SK-N-MC (cell line): ENCODE measurements at regions not wholly inside any gene's neighbourhood (a gene's known extent, or its start where the extent isn't known, plus 50 kb on each side); places are given as distances from the start of the nearest gene placed in this dataset.

Source experiments
- DNase-seq: peaks from one replicate; pipeline ENCODE4 v3.0.0-alpha.2; 2011; ENCODE audit warnings: low read depth, low spot score
- H3K27ac ChIP-seq: fragments of 200-600 bp; sonication (generic); 2 replicates; pipeline ENCODE4 v1.5.1; 2016; ENCODE audit warnings: mixed run types
- H3K36me3 ChIP-seq: fragments of 200-600 bp; sonication (generic); 2 replicates; pipeline ENCODE4 v1.6.1; 2017; ENCODE audit warnings: antibody characterized with exemption, low read length, mixed read lengths; ENCODE audit not compliant: insufficient read depth
- H3K4me3 ChIP-seq: fragments of 200-600 bp; sonication (generic); 2 replicates; pipeline ENCODE4 v1.5.1; 2016
- H3K9ac ChIP-seq: fragments of 200-600 bp; sonication (generic); 2 replicates; pipeline ENCODE4 v1.8.0; 2017; ENCODE audit warnings: mixed run types, mixed read lengths; ENCODE audit not compliant: insufficient read length
- H3K9me3 ChIP-seq: fragments of 200-600 bp; sonication (generic); 2 replicates; pipeline ENCODE4 v1.6.1; 2017; ENCODE audit warnings: low read depth, mild to moderate bottlenecking, antibody characterized with exemption, low read length, moderate library complexity, mixed read lengths
- EZH2 ChIP-seq: fragments of 200-600 bp; sonication (generic); IDR thresholded peaks from one replicate; pipeline ENCODE4 v1.6.1; 2017; ENCODE audit warnings: antibody characterized with exemption
- FOXP2 ChIP-seq: optimal IDR thresholded peaks from 2 replicates; pipeline ENCODE3; 2011; ENCODE audit warnings: mild to moderate bottlenecking, moderate library complexity; ENCODE audit not compliant: insufficient read depth; ENCODE audit errors: extremely low read length, control extremely low read depth
- POLR2AphosphoS5 ChIP-seq: IDR thresholded peaks from 2 replicates; pipeline ENCODE4 v1.6.1; 2012; ENCODE audit warnings: mild to moderate bottlenecking, low read depth, low read length, borderline replicate concordance

DNA sequence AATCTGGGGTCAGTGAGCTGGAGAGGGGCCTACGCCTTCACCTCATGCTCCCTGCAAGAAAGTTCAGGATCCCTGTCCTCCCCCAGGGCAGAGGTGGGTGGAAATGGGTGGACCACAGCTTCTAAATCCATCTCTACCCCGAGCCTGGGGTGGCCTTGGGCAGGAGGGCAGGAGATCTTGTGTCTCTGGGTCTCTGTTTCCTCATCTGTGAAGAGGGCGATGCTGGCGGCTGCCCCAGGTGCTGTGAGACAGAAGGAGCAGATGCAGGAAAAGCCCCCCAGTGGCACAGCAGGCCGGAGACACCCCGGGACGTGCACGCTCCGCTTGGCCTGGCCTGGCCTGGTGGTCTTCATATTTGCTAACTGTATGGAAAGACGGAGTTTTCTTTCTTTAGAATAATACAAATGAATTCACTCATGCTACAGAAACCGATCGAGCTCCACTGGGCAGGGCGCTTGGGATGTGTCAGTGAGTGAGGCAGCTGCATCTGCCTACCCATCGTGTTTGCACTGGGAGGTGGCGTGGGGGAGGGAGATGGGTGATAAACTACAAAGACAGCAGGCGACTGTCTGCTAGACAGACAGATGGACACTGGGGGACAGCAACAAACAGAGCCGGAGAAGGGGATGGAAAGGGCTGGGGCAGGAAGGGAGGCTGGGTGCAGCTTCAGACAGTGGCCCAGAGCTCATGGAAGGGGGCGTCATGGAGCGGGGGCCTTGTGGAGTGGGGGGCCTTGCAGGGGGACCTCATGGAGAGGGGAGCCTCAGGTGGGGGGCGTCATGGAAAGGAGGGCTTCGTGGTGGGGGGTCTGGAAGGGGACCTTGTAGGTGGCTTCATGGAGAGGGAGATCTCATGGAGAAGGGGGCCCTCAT, 136.2 kb downstream of the CPZ start:
- H3K9me3 ChIP-seq, result no peaks in the 10 kb centered on the region
- no peaks in the 10 kb centered on the region for H3K36me3 ChIP-seq
- no peak overlapping the region for H3K27ac ChIP-seq
- no peak for TF ChIP-seq EZH2
- DNase-seq, result no peak
- H3K9ac ChIP-seq, result no peak overlapping the region
- H3K4me3 ChIP-seq, result no peak overlapping the region

DNA sequence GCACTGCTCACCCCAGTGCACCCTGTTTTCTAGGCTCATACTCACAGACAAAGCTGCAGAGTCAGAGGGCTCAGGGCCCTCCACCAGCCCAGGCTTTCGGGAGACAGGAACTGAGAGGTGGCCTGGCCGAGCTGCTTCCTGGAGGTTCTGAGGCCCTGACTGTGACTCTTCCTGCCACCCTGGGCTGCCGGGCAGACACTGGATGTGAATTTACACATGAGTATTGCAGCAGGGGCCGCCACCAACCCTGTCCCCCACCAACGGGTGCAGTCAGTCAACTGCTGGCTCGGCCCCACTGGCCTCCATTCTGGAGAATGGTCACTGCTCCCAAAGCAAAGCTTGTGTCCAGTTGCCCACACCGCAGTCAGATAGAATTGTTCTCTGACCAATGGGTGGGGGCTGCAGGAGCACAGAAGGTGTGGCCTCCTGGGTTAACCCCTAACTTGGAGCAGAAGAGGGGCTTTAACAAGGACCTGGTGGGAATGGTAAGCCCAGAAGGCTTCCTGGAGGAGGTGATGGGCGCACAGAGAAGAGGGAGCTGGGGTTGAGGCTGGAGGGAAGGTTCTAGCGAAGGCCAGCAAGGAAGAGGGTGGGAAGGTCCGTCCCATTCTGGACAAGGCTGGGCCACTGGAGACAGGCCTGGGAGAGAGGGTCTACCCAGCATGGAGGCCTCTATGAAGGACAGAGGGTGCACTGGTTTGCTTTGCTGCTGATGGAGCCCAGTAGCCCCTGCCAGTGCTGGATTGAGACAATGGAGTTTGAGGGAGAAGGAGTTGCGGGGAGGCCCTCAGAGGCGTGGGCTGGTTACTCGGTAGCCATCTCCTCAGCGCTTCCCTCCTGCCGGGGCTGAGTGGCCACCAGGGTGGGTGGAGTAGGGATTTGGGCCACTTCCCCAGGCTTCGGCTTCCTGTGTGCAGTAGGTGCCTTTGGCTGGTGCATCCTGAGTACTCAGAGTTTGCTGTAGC, 135.3 kb downstream of the CPZ start:
- H3K4me3 ChIP-seq, result no peak overlapping the region
- H3K36me3 ChIP-seq, result no peaks in the 10 kb centered on the region
- TF ChIP-seq EZH2, result no peak
- TF ChIP-seq POLR2AphosphoS5, result no peak
- no peak for TF ChIP-seq FOXP2
- DNase-seq, result no peak
- no peak overlapping the region for H3K27ac ChIP-seq
- no peaks in the 10 kb centered on the region for H3K9me3 ChIP-seq
- no peak overlapping the region for H3K9ac ChIP-seq

- H3K36me3 ChIP-seq, result no peaks in the 10 kb centered on the region
- no peak overlapping the region for H3K27ac ChIP-seq
- no peak for DNase-seq
- no peak overlapping the region for H3K4me3 ChIP-seq
- no peaks in the 10 kb centered on the region for H3K9me3 ChIP-seq
- no peak overlapping the region for H3K9ac ChIP-seq
- TF ChIP-seq POLR2AphosphoS5 (no peak), FOXP2 (no peak), EZH2 (no peak)
These were observed 134.6 kb downstream of the CPZ start for GRCh38 chr4:8727131-8727530.

- Histone ChIP-seq H3K9me3 (no peaks in the 10 kb centered on the region), H3K27ac (no peak overlapping the region), H3K36me3 (no peaks in the 10 kb centered on the region), H3K9ac (no peak overlapping the region), H3K4me3 (no peak overlapping the region)
- TF ChIP-seq POLR2AphosphoS5, result no peak
- no peak for TF ChIP-seq FOXP2
- TF ChIP-seq EZH2, result no peak
- no peak for DNase-seq
These were observed 133.8 kb downstream of the CPZ start for GRCh38 chr4:8726344-8726851.

- TF ChIP-seq FOXP2 (no peak), POLR2AphosphoS5 (no peak), EZH2 (no peak)
- no peak for DNase-seq
- Histone ChIP-seq H3K9me3 (no peaks in the 10 kb centered on the region), H3K27ac (no peak overlapping the region), H3K4me3 (no peak overlapping the region), H3K36me3 (no peaks in the 10 kb centered on the region), H3K9ac (no peak overlapping the region)
These were observed 133.3 kb downstream of the CPZ start for GRCh38 chr4:8725845-8726244.

- Histone ChIP-seq H3K27ac (no peak overlapping the region), H3K36me3 (no peaks in the 10 kb centered on the region), H3K4me3 (no peak overlapping the region), H3K9ac (no peak overlapping the region), H3K9me3 (no peaks in the 10 kb centered on the region)
- DNase-seq, result no peak
- TF ChIP-seq FOXP2, result no peak
- no peak for TF ChIP-seq POLR2AphosphoS5
These were observed 132.7 kb downstream of the CPZ start for GRCh38 chr4:8725071-8725841.

- Histone ChIP-seq H3K9ac (no peak overlapping the region), H3K4me3 (no peak overlapping the region), H3K27ac (no peak overlapping the region), H3K9me3 (no peaks in the 10 kb centered on the region), H3K36me3 (no peaks in the 10 kb centered on the region)
- TF ChIP-seq EZH2, result no peak
- no peak for TF ChIP-seq POLR2AphosphoS5
- no peak for TF ChIP-seq FOXP2
- DNase-seq, result no peak
These were observed 132.0 kb downstream of the CPZ start for GRCh38 chr4:8724436-8725070.
